ENCODE measurements at regions not wholly inside any gene's neighbourhood (a gene's known extent, or its start where the extent isn't known, plus 50 kb on each side); places are given as distances from the start of the nearest gene placed in this dataset.

GRCh38 chr10:113272511-113272910, 280.3 kb upstream of the HABP2 start:
- H3K36me3 ChIP-seq (ENCODE audit: insufficient read depth, low read length), result no peaks in the 10 kb centered on the region
- H3K9me2 ChIP-seq (ENCODE audit: insufficient read depth, low read length), result no peaks in the 10 kb centered on the region
- H3K27ac ChIP-seq (ENCODE audit: low read depth, low read length, poor library complexity, severe bottlenecking), result no peak overlapping the region
- H3K4me3 ChIP-seq (ENCODE audit: low read depth, low read length, poor library complexity, severe bottlenecking), result no peak overlapping the region
- no peak overlapping the region for H3K4me2 ChIP-seq (ENCODE audit: low read length)
- TF ChIP-seq CTCF (conservative IDR thresholded peaks at IDR 0.05; ENCODE audit: low read length) (no peak), EZH2phosphoT487 (IDR thresholded peaks at IDR 0.05; ENCODE audit: borderline replicate concordance, low read depth, low read length) (no peak)
- no TSS peak for BruUV-seq (replicated peaks)
- intact Hi-C loops (cut with micrococcal nuclease; ENCODE audit: unreplicated experiment), result no loop called here
- POLR2A ChIA-PET, result interaction anchor here (0.5 kb wide), 1 partner anchor 589 kb away, joined by 4 read pairs; no protein-coding TSS in a partner anchor
- no peaks in the 10 kb centered on the region for H3K79me2 ChIP-seq (ENCODE audit: insufficient read depth, low read depth, low read length)
- DNase-seq (ENCODE audit: low spot score), result no peak
- H3K9me3 ChIP-seq (ENCODE audit: low read length), result no peaks in the 10 kb centered on the region
- peaks cover 7% of the 10 kb centered on the region for H3K4me1 ChIP-seq (ENCODE audit: insufficient read depth, low read length, poor library complexity, severe bottlenecking)
- H4K20me1 ChIP-seq (ENCODE audit: insufficient read depth, low read length), result no peaks in the 10 kb centered on the region
- no peak overlapping the region for H2AFZ ChIP-seq (ENCODE audit: low read length)
- CTCF ChIA-PET (ENCODE audit: unreplicated experiment), result interaction anchor here (0.5 to 0.6 kb wide), 2 partner anchors 64 to 86 kb away, joined by 3 to 4 read pairs; no protein-coding TSS in a partner anchor

- H3K79me2 ChIP-seq (ENCODE audit: insufficient read depth, low read depth, low read length), result no peaks in the 10 kb centered on the region
- no peaks in the 10 kb centered on the region for H4K20me1 ChIP-seq (ENCODE audit: insufficient read depth, low read length)
- H3K4me3 ChIP-seq (ENCODE audit: low read depth, low read length, poor library complexity, severe bottlenecking), result no peak overlapping the region
- H3K27ac ChIP-seq (ENCODE audit: low read depth, low read length, poor library complexity, severe bottlenecking), result no peak overlapping the region
- intact Hi-C loops (cut with micrococcal nuclease; ENCODE audit: unreplicated experiment), result no loop called here
- no peak overlapping the region for H2AFZ ChIP-seq (ENCODE audit: low read length)
- no TSS peak for BruUV-seq (replicated peaks)
- ChIA-PET POLR2A (no interaction called here), CTCF (ENCODE audit: unreplicated experiment) (interaction anchor here (0.5 kb wide), 1 partner anchor 86 kb away, joined by 3 read pairs; no protein-coding TSS in a partner anchor)
- peak overlapping the region; percentile 20; the same call in 1 of the 2 replicates for H3K4me2 ChIP-seq (ENCODE audit: low read length)
- no peaks in the 10 kb centered on the region for H3K9me3 ChIP-seq (ENCODE audit: low read length)
- H3K36me3 ChIP-seq (ENCODE audit: insufficient read depth, low read length), result no peaks in the 10 kb centered on the region
- peaks cover 7% of the 10 kb centered on the region for H3K4me1 ChIP-seq (ENCODE audit: insufficient read depth, low read length, poor library complexity, severe bottlenecking)
- no peaks in the 10 kb centered on the region for H3K9me2 ChIP-seq (ENCODE audit: insufficient read depth, low read length)
- TF ChIP-seq CTCF (conservative IDR thresholded peaks at IDR 0.05; ENCODE audit: low read length), result no peak
- no peak for TF ChIP-seq EZH2phosphoT487 (IDR thresholded peaks at IDR 0.05; ENCODE audit: borderline replicate concordance, low read depth, low read length)
- DNase-seq (ENCODE audit: low spot score), result no peak
Measured at GRCh38 chr10:113273181-113274163, 279.4 kb upstream of the HABP2 start.
